A673 (cell line): ENCODE measurements at regions not wholly inside any gene's neighbourhood (a gene's known extent, or its start where the extent isn't known, plus 50 kb on each side); places are given as distances from the start of the nearest gene placed in this dataset.

ENCODE experiments used
- CTCF ChIP-seq: fragments of 300-800, 200-600 bp; sonication (generic); conservative IDR thresholded peaks from 2 replicates; pipeline ENCODE4 v1.5.1; 2017; ENCODE audit warnings: low read depth, mild to moderate bottlenecking, antibody characterized with exemption, low read length, moderate library complexity, mixed read lengths
- EZH2 ChIP-seq: fragments of 200-600 bp; sonication (generic); IDR thresholded peaks from 2 replicates; pipeline ENCODE4 v1.6.1; 2017; ENCODE audit warnings: borderline replicate concordance, low read depth, mild to moderate bottlenecking, mixed read lengths, antibody characterized with exemption, low read length; ENCODE audit not compliant: poor library complexity, severe bottlenecking

GRCh38 chr10:62741996-62742395 lies 62.5 kb upstream of the ADO start:
- TF ChIP-seq CTCF (no peak), EZH2 (no peak)
